GM21528 (cell line): ENCODE measurements at regions not wholly inside any gene's neighbourhood (a gene's known extent, or its start where the extent isn't known, plus 50 kb on each side); places are given as distances from the start of the nearest gene placed in this dataset.

Experiments
- ATAC-seq: cut with Tn5 transposase; IDR thresholded peaks from one replicate; pipeline ENCODE4 v1.9.1; 2021; ENCODE audit warnings: mild to moderate bottlenecking, moderate library complexity; ENCODE audit not compliant: unreplicated experiment, low FRiP score

- no peak for ATAC-seq
These were observed 98.9 kb upstream of the DPYD start for GRCh38 chr1:98019747-98020146.

- no peak for ATAC-seq
These were observed 97.2 kb upstream of the DPYD start for GRCh38 chr1:98018074-98018473.

GRCh38 chr1:98017184-98017583 is 96.3 kb upstream of the DPYD start:
- ATAC-seq: no peak

- no peak for ATAC-seq
These were observed 87.5 kb upstream of the DPYD start for GRCh38 chr1:98008373-98008772.

GRCh38 chr1:98005326-98006010 is 84.6 kb upstream of the DPYD start:
- ATAC-seq: no peak

GRCh38 chr1:98003442-98003841 is 82.6 kb upstream of the DPYD start:
- ATAC-seq: no peak

GRCh38 chr1:98002288-98002687 is 81.5 kb upstream of the DPYD start:
- no peak for ATAC-seq

- ATAC-seq: no peak
These were observed 80.9 kb upstream of the DPYD start for GRCh38 chr1:98001764-98002163.

GRCh38 chr1:97999320-97999719 is 78.5 kb upstream of the DPYD start:
- ATAC-seq: no peak

GRCh38 chr1:97996880-97997279 is 76.0 kb upstream of the DPYD start:
- ATAC-seq: no peak

GRCh38 chr1:97989094-97989680 is 68.4 kb upstream of the DPYD start:
- no peak for ATAC-seq

- no peak for ATAC-seq
These were observed 65.5 kb upstream of the DPYD start for GRCh38 chr1:97986041-97987005.

- ATAC-seq: no peak
These were observed 62.3 kb upstream of the DPYD start for GRCh38 chr1:97983126-97983525.

- ATAC-seq: no peak
These were observed 59.7 kb upstream of the DPYD start for GRCh38 chr1:97980530-97980929.

- no peak for ATAC-seq
These were observed 56.0 kb upstream of the DPYD start for GRCh38 chr1:97976801-97977200.
